Left ventricle myocardium inferior (tissue), 1 donor: ENCODE measurements at regions not wholly inside any gene's neighbourhood (a gene's known extent, or its start where the extent isn't known, plus 50 kb on each side); places are given as distances from the start of the nearest gene placed in this dataset.
"Not testable (repeated sequence)": the region's sequence is repeated elsewhere in the genome, so short reads cannot be mapped to it uniquely, and the experiment has no call there.

Experiments
- DNase-seq: peaks from one replicate; pipeline ENCODE4 v3.0.0-alpha.2; 2020
- H3K27ac ChIP-seq: fragments of 200-600 bp; replicated peaks from 2 replicates; pipeline ENCODE4 v1.8.0; 2021
- H3K27me3 ChIP-seq: fragments of 200-600 bp; 2 replicates; pipeline ENCODE4 v1.8.0; 2021; ENCODE audit warnings: low read depth
- H3K36me3 ChIP-seq: fragments of 200-600 bp; 2 replicates; pipeline ENCODE4 v1.8.0; 2021
- H3K4me1 ChIP-seq: fragments of 200-600 bp; 2 replicates; pipeline ENCODE4 v1.8.0; 2021
- H3K4me3 ChIP-seq: fragments of 200-600 bp; 2 replicates; pipeline ENCODE4 v1.8.0; 2021; ENCODE audit warnings: mild to moderate bottlenecking, moderate library complexity
- H3K9me3 ChIP-seq: fragments of 200-600 bp; replicated peaks from 2 replicates; pipeline ENCODE4 v1.8.0; 2021
- intact Hi-C: fragments of 100-400 bp; cut with micrococcal nuclease; formaldehyde crosslinking; loops from one replicate; pipeline ENCODE4 v1.11.0; 2022
- donor health status: DM: no; HTN: yes; CAD: no; lungs with severe emphysema.

DNA sequence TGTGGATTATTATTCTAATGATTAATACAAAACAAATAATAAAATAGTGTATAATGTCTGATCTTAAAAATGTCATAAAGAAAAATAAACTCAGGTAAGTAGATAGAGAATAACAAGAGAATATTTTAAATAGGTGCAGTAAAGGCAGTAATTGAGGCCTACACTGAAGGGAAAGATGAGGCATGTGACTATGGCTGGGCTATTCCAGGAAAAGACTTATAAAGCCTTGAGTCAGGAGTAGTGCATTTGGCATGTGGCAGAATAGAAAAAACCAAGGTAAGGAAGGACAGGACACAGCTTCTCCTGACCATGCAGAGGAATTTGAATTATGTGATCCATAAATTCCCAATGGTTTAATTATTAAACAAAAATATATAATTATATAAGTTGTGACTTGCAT lies 215.6 kb upstream of the C1QTNF3 start:
- H3K27ac ChIP-seq, H3K4me1 ChIP-seq, H3K36me3 ChIP-seq, H3K4me3 ChIP-seq, H3K9me3 ChIP-seq, intact Hi-C loops, DNase-seq, H3K27me3 ChIP-seq: not testable (repeated sequence)

DNA sequence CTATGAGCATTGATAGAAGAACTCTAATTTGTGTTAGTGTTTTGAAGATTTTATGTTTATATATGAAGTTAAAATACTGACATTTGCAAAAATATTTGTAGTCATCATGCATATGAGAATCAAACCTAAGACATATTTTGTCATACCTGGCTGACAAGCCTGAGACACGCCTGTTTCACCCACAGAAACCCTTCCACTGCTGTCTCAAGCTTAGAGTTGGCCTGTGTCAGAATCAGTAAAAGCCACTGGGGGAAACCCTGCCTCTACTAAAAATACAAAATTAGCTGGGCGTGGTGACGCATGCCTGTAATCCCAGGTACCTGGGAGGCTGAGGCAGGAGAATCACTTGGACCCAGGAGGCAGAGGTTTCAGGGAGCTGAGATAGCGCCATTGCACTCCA lies 218.0 kb upstream of the C1QTNF3 start:
- H3K27ac ChIP-seq, intact Hi-C loops, H3K9me3 ChIP-seq, DNase-seq, H3K4me1 ChIP-seq, H3K4me3 ChIP-seq, H3K36me3 ChIP-seq, H3K27me3 ChIP-seq: not testable (repeated sequence)

DNA sequence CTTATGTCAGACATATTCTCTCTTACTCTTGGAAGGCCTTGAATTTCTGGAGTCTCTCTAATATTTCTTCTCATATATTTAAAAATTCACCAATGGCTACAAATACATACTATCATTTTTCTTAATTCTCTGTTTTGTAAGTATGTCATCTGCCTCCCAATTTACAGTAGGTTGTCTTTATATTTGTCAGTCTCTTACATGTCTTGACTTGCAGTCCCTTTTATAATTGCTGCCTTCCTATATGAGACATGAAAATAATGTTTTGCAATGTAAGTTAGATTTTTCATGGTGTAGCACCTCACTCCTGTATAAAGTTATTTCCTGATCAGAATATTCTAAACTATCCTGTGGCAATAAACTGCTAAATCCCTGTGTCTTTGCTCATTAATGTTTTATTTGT lies 223.1 kb upstream of the C1QTNF3 start:
- H3K9me3 ChIP-seq, DNase-seq, H3K4me1 ChIP-seq, H3K27me3 ChIP-seq, H3K27ac ChIP-seq, H3K36me3 ChIP-seq, H3K4me3 ChIP-seq, intact Hi-C loops: not testable (repeated sequence)

DNA sequence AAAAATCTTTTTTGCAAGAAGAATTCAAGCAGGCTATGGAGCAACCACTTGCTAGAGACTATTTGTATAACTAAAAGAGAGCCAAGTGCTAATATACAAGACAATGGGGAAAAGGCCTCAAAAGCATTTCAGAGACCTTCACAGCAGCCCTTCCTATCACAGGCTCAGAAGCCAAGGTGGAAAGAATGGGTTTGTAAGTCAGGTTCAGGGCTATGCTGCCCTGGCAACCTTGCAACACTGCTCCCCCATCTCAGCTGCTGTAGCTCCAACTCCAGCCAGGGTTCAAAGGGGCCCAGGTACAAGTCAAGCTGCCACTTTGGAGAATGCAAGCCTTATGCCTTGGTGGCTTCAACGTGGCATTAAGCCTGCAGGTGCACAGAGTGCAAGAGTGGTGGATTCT lies 253.7 kb upstream of the C1QTNF3 start:
- not testable (repeated sequence) for DNase-seq, H3K9me3 ChIP-seq, H3K4me1 ChIP-seq

DNA sequence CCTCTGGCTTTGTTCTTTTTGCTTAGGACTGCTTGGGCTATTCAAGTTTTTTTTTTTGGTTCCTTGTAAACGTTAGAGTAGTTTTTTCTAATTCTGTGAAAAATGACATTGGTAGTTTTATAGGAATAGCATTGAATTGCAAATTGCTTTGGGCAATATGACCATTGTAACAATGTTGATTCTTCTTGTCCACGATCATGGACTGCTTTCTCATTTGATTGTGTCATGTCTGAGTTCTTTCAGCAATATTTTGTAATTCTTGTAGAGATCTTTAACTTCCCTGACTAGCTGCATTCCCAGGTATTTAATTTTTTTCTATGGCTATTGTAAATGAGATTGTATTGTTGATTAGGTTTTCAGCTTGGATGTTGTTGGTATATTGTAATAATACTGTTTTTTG lies 286.2 kb upstream of the C1QTNF3 start:
- DNase-seq, H3K4me1 ChIP-seq, H3K36me3 ChIP-seq, H3K27me3 ChIP-seq, H3K27ac ChIP-seq, H3K9me3 ChIP-seq, H3K4me3 ChIP-seq, intact Hi-C loops: not testable (repeated sequence)

More for the DNA sequence above, 253.7 kb upstream of the C1QTNF3 start:
- H3K27ac ChIP-seq, intact Hi-C loops, H3K36me3 ChIP-seq, H3K4me3 ChIP-seq, H3K27me3 ChIP-seq: not testable (repeated sequence)

DNA sequence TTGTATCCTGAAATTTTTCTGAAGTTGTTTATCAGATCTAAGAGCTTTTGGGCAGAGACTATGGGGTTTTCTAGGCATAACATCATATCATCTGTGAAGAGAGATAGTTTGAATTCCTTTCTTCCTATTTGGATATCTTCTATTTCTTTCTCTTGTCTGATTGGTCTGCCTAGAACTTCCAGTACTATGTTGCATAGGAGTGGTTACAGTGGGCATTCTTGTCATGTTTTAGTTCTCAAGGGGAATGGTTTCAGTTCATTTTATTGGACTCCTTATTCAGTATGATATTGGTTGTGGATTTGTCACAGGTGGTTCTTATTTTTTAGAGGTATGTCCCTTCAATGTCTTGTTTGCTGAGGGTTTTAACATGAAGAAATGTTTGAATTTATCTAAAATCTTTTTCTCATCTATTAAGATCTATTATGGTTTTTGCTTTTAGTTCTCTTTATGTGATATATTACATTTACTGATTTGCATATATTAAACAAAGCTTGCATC lies 286.6 kb upstream of the C1QTNF3 start:
- H3K27ac ChIP-seq, H3K4me1 ChIP-seq, H3K9me3 ChIP-seq, H3K36me3 ChIP-seq, DNase-seq, intact Hi-C loops, H3K4me3 ChIP-seq, H3K27me3 ChIP-seq: not testable (repeated sequence)

DNA sequence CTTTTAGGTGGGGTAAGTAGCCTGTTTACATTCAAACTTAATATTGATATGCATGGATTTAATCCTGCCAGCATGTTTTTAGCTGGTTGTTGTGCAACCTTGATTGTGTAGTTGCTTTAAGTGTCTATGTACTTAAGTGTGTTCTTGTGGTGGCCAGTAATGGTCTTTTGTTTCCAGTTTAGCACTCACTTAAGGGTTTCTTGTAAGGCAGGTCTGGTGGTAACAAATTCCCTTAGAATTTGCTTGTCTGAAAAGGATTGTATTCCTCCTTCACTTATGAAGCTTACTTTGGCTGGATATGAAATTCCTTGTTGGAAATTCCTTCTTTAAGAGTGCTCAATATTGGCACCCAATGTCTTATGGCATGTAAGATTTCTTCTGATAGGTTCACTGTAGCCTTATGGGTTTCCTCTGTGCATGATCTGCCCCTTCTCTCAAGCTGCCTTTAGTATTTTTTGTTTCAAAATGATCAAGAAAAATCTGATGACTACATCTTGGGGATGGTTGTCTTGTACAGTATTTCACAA lies 289.0 kb upstream of the C1QTNF3 start:
- DNase-seq, H3K9me3 ChIP-seq, H3K4me1 ChIP-seq, H3K27ac ChIP-seq, intact Hi-C loops, H3K27me3 ChIP-seq, H3K4me3 ChIP-seq, H3K36me3 ChIP-seq: not testable (repeated sequence)

DNA sequence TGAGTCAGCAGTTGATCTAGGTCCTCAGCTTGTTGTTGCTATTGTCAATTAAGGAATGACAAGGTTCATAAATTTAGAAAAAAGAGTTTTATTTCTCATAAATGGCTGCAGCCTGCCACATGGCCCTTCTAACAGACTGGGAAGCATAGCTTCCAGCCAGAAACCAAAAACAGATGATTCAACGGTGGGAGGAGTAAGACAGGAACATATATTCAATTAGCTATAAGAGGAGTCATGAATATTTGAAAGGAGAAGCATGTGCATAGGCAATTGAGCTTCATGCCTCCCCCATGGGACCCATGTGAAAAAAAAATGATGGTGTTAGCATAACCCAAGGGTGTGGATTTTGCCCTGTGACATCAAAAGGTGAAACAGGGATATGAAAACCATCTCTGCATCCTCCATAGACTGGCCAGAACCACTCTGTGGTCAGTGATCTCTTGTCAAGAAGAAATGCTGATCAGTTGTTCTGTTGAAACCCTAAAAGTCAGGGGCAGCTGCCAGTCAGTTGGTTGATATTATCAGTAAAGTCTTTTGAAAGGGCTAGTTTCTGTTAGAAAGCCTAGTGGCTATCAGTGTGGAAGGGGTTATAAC lies 296.5 kb upstream of the C1QTNF3 start:
- H3K36me3 ChIP-seq, intact Hi-C loops, H3K9me3 ChIP-seq, H3K27me3 ChIP-seq, H3K4me3 ChIP-seq, DNase-seq, H3K27ac ChIP-seq, H3K4me1 ChIP-seq: not testable (repeated sequence)

DNA sequence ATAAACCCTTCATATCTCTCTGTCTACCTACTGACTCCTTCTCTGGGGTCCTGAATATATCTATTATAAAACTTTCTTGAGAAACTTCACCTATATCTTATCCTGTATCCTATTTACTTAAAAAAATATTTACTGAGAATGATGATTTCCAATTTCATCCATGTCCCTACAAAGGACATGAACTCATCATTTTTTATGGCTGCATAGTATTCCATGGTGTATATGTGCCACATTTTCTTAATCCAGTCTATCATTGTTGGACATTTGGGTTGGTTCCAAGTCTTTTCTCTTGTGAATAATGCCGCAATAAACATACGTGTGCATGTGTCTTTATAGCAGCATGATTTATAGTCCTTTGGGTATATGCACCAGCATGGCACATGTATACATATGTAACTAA lies 301.7 kb upstream of the RAI14 start:
- H3K4me1 ChIP-seq, H3K9me3 ChIP-seq, intact Hi-C loops, H3K27ac ChIP-seq, H3K27me3 ChIP-seq, H3K36me3 ChIP-seq, H3K4me3 ChIP-seq, DNase-seq: not testable (repeated sequence)

DNA sequence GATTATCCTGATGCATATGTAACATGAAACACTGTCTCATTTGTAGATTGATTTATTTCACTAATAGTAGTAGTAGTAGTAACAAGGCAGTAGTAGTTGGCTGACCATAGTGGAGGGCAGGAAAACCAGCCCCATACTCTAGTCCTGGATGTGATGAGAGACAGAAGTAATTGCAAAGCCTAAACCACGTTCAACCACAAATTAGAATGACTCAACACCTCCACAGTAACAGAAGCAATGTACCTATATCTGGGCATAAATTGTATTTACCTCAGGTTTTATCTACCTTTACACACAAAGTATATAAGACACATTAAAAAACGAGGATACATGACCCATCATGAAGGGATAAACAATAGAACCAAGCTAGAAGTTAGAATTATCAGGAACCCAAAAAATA lies 284.7 kb upstream of the RAI14 start:
- H3K36me3 ChIP-seq, H3K4me3 ChIP-seq, intact Hi-C loops, H3K27me3 ChIP-seq, H3K9me3 ChIP-seq, H3K27ac ChIP-seq, H3K4me1 ChIP-seq, DNase-seq: not testable (repeated sequence)

DNA sequence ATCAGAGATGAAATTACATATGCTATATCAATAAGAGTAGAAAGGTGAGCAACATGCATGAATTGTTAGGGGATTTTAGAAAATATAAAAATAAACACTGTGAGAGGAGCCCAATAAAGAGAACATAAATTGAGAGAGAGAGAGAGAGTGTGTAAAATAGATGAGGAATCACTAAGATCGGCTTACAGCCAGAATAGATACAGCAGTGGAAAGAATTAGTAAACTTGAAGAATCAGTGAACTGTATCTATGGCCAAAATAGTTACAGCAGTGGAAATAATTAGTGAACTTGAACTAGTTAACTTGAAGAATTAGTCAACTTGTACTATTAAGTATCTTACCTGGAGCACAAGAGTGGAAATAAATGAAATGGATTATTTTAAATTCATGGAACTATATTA lies 284.3 kb upstream of the RAI14 start:
- H3K4me1 ChIP-seq, intact Hi-C loops, H3K36me3 ChIP-seq, H3K27me3 ChIP-seq, H3K4me3 ChIP-seq, DNase-seq, H3K27ac ChIP-seq, H3K9me3 ChIP-seq: not testable (repeated sequence)

DNA sequence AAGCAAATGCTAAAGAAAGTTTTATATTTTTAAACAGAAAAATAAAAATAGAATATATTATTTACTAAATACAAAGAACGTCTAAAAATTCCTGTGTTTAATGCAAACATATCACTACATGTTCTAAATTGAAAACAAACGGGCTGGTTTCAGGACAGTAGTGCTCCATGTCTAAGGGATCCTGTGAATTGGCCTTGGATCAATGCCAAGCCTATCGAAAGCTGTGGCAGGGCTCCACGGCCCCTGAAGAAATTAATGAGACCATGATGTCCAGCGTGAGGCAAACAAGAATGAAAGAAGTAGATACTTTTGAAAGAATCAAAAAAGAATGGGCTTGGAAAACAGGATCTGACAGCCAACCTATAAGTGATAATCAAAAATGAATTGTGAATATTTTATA lies 283.4 kb upstream of the RAI14 start:
- H3K9me3 ChIP-seq, H3K4me1 ChIP-seq, H3K4me3 ChIP-seq, H3K36me3 ChIP-seq, intact Hi-C loops, H3K27me3 ChIP-seq, H3K27ac ChIP-seq, DNase-seq: not testable (repeated sequence)

DNA sequence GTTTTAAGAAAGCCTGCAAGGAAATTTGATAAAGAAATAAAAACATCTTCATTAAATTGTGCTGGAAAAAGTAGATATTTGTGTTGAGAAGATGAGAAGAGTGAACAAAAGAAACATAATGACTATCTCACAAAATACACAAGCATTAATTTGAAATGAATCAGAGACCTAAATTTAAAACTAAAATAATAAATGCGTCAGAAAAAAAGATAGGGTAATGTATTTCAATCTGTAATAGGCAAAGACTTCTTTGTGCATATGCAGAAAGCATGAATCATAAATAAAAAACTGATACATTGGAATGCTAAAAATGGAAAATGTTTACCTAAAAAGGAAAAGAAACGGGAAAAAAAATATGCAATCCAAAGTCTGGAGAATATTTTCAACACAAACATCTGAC lies 278.5 kb upstream of the RAI14 start:
- H3K9me3 ChIP-seq, intact Hi-C loops, DNase-seq, H3K36me3 ChIP-seq, H3K27ac ChIP-seq, H3K4me3 ChIP-seq, H3K27me3 ChIP-seq, H3K4me1 ChIP-seq: not testable (repeated sequence)

DNA sequence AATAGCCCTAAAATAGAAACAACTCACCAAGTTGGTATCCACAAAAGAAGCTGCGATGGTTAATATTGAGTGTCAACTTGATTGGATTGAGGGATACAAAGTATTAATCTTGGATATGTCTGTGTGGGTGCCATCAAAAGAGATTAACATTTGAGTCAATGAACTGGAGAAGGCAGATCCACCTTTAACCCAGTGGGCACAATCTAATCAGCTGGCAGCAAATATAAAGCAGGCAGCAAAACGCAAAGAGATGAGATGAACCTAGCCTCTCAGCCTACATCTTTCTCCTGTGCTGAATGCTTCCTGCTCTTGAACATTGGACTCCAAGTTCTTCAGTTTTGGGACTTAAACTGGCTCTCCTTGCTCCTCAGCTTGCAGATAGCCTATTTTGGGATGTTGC lies 277.6 kb upstream of the RAI14 start:
- DNase-seq, H3K9me3 ChIP-seq, H3K27me3 ChIP-seq, H3K4me3 ChIP-seq, H3K36me3 ChIP-seq, intact Hi-C loops, H3K27ac ChIP-seq, H3K4me1 ChIP-seq: not testable (repeated sequence)

DNA sequence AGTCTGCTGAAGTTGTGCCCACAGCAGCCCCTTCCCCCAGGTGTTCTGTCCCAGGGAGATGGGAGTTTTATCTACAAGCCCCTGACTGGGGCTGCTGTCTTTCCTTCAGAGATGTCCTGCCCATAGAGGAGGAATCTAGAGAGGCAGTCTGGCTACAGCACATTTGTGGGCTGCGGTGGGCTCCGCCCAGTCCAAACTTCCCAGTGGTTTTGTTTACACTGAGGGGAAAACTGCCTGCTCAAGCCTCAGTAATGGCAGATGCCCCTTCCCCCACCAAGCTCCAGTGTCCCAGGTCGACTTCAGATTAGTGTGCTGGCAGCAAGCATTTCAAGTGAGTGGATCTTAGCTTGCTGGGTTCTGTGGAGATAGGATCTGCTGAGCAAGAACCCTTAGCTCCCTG lies 267.4 kb upstream of the RAI14 start:
- intact Hi-C loops, H3K4me1 ChIP-seq, H3K27ac ChIP-seq, H3K36me3 ChIP-seq, H3K4me3 ChIP-seq, H3K27me3 ChIP-seq, H3K9me3 ChIP-seq, DNase-seq: not testable (repeated sequence)
